Esophagus muscularis mucosa (tissue), 4 donors: ENCODE measurements at regions not wholly inside any gene's neighbourhood (a gene's known extent, or its start where the extent isn't known, plus 50 kb on each side); places are given as distances from the start of the nearest gene placed in this dataset.

Experiments used
- DNase-seq: peaks from one replicate; pipeline ENCODE4 v3.0.0-alpha.2; 2017; ENCODE audit errors: extremely low spot score
- H3K27ac ChIP-seq, 4 donors: fragments of 200-600 bp; sonication (generic); replicated peaks in 1 of 4; 1 replicate in 3 of 4; 2 replicates in 1 of 4; pipeline ENCODE4 v1.5.1; 2016 to 2019; ENCODE audit warnings: mild to moderate bottlenecking in 1 of 4
- H3K27me3 ChIP-seq, 4 donors: fragments of 200-600 bp; sonication (generic); one replicate each; pipeline versions ENCODE4 v1.5.1 to v1.6.0; 2016 to 2019
- H3K36me3 ChIP-seq, 4 donors: fragments of 200-600 bp; sonication (generic); one replicate each; pipeline ENCODE4 v1.5.1; 2016 to 2019
- H3K4me1 ChIP-seq, 4 donors: fragments of 200-600 bp; sonication (generic); one replicate each; pipeline ENCODE4 v1.5.1; 2016 to 2019
- H3K4me3 ChIP-seq, 4 donors: fragments of 200-600 bp; sonication (generic); 1 replicate in 2 of 4; 2 replicates in 2 of 4; pipeline ENCODE4 v1.5.1; 2016 to 2019; ENCODE audit warnings: mild to moderate bottlenecking in 4 of 4, moderate library complexity in 1 of 4
- H3K9me3 ChIP-seq, 4 donors: fragments of 200-600 bp; sonication (generic); 1 replicate in 3 of 4; 2 replicates in 1 of 4; pipeline ENCODE4 v1.5.1; 2016 to 2019
- CTCF ChIP-seq, 3 experiments: fragments of 200-600 bp in 2 of 3; fragments of 450-650 bp in 1 of 3; sonication (generic) in 2 of 3; IDR thresholded peaks; one replicate each; pipeline ENCODE4 v1.5.1; 2017 to 2019; ENCODE audit warnings: antibody characterized with exemption in 3 of 3, mild to moderate bottlenecking in 2 of 3, moderate library complexity in 1 of 3
- EP300 ChIP-seq: sonication (generic); formaldehyde crosslinking; IDR thresholded peaks from one replicate; pipeline ENCODE4 v1.6.1; 2017; ENCODE audit warnings: antibody characterized with exemption
- POLR2A ChIP-seq: fragments of 450-650 bp; IDR thresholded peaks from one replicate; pipeline ENCODE4 v1.6.1; 2017; ENCODE audit warnings: antibody characterized with exemption, moderate library complexity, mild to moderate bottlenecking, low read depth
- POLR2AphosphoS5 ChIP-seq, 2 donors: sonication (generic); formaldehyde crosslinking; IDR thresholded peaks; one replicate each; pipeline ENCODE4 v1.6.1; 2017; ENCODE audit warnings: antibody characterized with exemption in 2 of 2
- WGBS: methylation state at CpG from one replicate; pipeline ENCODE4 v1.1.5; 2018; 5-methylcytosine and 5-hydroxymethylcytosine counted together
- intact Hi-C: fragments of 100-400 bp; cut with DNase I; formaldehyde crosslinking; loops from one replicate; pipeline ENCODE4 v1.15.1; 2023

GRCh38 chr11:70711911-70712185 lies 313.5 kb downstream of the CTTN start:
- H3K36me3 ChIP-seq: no peaks in the 10 kb centered on the region
- H3K4me3 ChIP-seq: no peak overlapping the region
- H3K27ac ChIP-seq: no peak overlapping the region
- DNase-seq: no peak
- H3K27me3 ChIP-seq: peaks cover 0 to 27% (median 0%) of the 10 kb centered on the region in 4 donors
- intact Hi-C loops: no loop called here
- TF ChIP-seq POLR2AphosphoS5 (IDR thresholded peaks at IDR 0.05): no peak
- TF ChIP-seq POLR2A: no peak
- 36% methylated on average over 10 of the region's 11 CpGs for WGBS
- H3K9me3 ChIP-seq: no peaks in the 10 kb centered on the region
- H3K4me1 ChIP-seq: peaks cover 0 to 23% (median 14%) of the 10 kb centered on the region in 4 donors

GRCh38 chr11:70712471-70712870 lies 314.1 kb downstream of the CTTN start:
- Histone ChIP-seq H3K36me3 (no peaks in the 10 kb centered on the region), H3K27me3 (peaks cover 0 to 32% (median 0%) of the 10 kb centered on the region in 4 donors), H3K27ac (no peak overlapping the region), H3K9me3 (no peaks in the 10 kb centered on the region), H3K4me1 (peaks cover 0 to 23% (median 14%) of the 10 kb centered on the region in 4 donors), H3K4me3 (no peak overlapping the region)
- intact Hi-C loops: no loop called here
- 71% methylated on average over 4 of the region's 10 CpGs for WGBS
- TF ChIP-seq CTCF (IDR thresholded peaks at IDR 0.05) (no peak), POLR2AphosphoS5 (IDR thresholded peaks at IDR 0.05) (no peak), POLR2A (no peak), EP300 (no peak)
- no peak for DNase-seq

- WGBS: 88% methylated on average over 19 of the region's 24 CpGs
- no peaks in the 10 kb centered on the region for H3K36me3 ChIP-seq
- H3K27me3 ChIP-seq: peaks cover 0 to 35% (median 0%) of the 10 kb centered on the region in 4 donors
- no peak for DNase-seq
- H3K27ac ChIP-seq: no peak overlapping the region
- H3K4me3 ChIP-seq: no peak overlapping the region
- no peaks in the 10 kb centered on the region for H3K9me3 ChIP-seq
- TF ChIP-seq EP300 (no peak), POLR2AphosphoS5 (IDR thresholded peaks at IDR 0.05) (no peak), CTCF (IDR thresholded peaks at IDR 0.05) (no peak), POLR2A (no peak)
- peaks cover 0 to 23% (median 14%) of the 10 kb centered on the region in 4 donors for H3K4me1 ChIP-seq
- intact Hi-C loops: no loop called here
These were observed 314.9 kb downstream of the CTTN start for GRCh38 chr11:70713086-70713835.

- Histone ChIP-seq H3K9me3 (no peaks in the 10 kb centered on the region), H3K27me3 (peaks cover 0 to 38% (median 0%) of the 10 kb centered on the region in 4 donors), H3K4me1 (peaks cover 0 to 23% (median 14%) of the 10 kb centered on the region in 4 donors), H3K4me3 (no peak overlapping the region), H3K36me3 (no peaks in the 10 kb centered on the region), H3K27ac (no peak overlapping the region)
- intact Hi-C loops: no loop called here
- 66% methylated on average over 10 of the region's 10 CpGs for WGBS
- DNase-seq: no peak
- TF ChIP-seq POLR2A (no peak), CTCF (IDR thresholded peaks at IDR 0.05) (no peak), POLR2AphosphoS5 (IDR thresholded peaks at IDR 0.05) (no peak), EP300 (no peak)
These were observed 315.8 kb downstream of the CTTN start for GRCh38 chr11:70713988-70714665.

GRCh38 chr11:70715166-70715951 lies 317.0 kb downstream of the CTTN start:
- Histone ChIP-seq H3K27me3 (peaks cover 0 to 38% (median 0%) of the 10 kb centered on the region in 4 donors), H3K4me3 (no peak overlapping the region), H3K27ac (no peak overlapping the region), H3K4me1 (peaks cover 0 to 23% (median 14%) of the 10 kb centered on the region in 4 donors), H3K9me3 (no peaks in the 10 kb centered on the region), H3K36me3 (no peaks in the 10 kb centered on the region)
- TF ChIP-seq POLR2AphosphoS5 (IDR thresholded peaks at IDR 0.05): no peak
- TF ChIP-seq EP300: no peak
- TF ChIP-seq POLR2A: no peak
- TF ChIP-seq CTCF (IDR thresholded peaks at IDR 0.05): no peak
- 75% methylated on average over 12 of the region's 15 CpGs for WGBS
- intact Hi-C loops: no loop called here
- DNase-seq: no peak
